HG03469 (cell line): ENCODE measurements at regions not wholly inside any gene's neighbourhood (a gene's known extent, or its start where the extent isn't known, plus 50 kb on each side); places are given as distances from the start of the nearest gene placed in this dataset.

Experiments used
- ATAC-seq: cut with Tn5 transposase; IDR thresholded peaks from one replicate; pipeline ENCODE4 v1.9.1; 2021; ENCODE audit warnings: mild to moderate bottlenecking, moderate library complexity, moderate number of reproducible peaks; ENCODE audit not compliant: unreplicated experiment

DNA sequence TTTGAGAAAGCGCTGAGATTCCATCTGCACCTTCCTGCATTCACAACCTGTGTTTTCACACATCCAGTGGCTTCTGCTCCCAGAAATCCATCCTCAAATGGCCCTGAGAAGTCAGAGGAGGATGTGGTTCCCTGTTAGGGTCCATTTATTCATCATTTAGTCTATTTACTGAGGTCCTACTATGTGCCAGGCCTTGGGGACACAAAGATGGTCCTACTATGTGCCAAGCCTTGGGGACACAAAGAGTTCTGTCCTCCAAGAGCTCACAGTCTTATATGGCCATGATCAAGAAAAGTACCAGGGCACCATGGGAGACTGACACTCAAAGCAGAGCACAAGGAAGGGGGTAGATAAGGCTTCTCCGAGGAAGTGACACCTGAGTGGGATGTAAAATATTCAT lies 147.1 kb upstream of the ATP1B1 start:
- ATAC-seq = no peak

DNA sequence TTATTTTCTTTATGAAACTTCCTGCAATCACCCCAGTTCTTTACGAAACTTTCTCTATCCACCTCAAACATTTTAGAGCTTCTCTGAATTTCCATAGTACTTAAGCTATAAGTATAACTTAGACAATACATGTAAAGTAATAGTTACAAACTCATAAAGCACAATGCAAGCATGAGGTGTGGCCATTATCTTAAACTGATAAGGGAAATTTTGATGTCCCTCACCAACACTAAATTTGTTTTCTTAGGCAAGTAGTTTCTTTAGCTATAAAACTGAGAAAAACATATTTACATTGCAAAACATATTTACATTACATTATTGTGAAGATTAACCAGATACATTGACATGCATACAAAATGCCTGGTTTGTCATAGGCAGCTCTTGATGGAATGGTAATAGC lies 146.4 kb upstream of the ATP1B1 start:
- no peak for ATAC-seq

DNA sequence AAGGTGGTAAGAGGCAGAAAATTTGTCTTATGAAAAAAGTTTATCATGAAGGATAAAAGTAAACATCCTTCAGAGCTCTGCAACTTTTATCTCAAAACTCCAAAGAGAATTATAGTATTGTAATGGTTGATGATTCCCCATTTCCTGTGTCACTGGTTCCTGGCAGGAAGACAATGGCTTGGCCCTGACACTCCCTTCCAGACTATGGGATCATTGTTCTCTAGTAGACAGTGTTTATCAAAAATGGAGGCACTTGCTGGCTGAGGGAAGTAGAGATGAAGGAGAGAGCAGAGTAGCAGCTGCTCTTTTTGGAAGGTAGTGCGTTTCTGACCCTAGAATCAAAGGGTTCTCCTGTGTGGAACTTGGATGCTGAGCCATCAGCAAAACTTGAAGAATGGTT lies 145.9 kb upstream of the ATP1B1 start:
- no peak for ATAC-seq

DNA sequence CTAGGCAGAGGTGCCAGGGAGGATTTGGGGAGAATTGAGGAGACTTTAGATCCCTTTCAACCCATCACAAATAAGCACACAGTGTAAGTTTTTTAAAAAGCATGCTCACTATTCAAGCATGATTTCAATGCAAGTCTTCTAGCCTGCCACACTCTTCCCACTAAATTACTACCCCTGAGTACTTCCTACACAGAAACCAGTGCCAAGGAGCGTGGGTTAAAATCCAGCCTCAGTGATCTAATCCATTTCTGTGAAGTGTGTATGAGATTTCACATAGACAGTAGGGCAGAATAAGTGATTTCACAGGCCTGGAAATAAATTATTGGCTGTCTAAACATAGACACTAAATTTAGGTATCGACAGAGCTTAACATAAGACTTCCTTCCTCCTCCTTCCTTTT lies 142.9 kb upstream of the ATP1B1 start:
- ATAC-seq = no peak

DNA sequence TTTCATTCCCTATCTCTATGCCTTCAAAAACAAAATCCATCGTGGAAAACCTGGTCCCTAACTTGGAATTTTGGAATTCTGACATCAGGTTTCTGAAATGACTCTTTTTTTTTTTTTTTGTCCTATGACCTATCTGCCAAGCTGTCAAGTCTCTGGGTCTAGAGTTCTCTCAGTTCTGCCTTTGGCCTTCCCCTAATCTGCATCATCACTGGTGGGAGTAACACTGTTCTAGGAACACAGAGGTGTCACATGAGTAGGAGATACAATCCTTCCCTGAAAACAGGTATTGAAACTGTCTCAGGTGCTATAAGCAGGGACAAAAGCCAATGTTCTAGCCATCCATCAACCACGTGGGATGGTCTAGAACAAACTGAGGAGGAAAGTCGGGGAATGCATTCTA lies 142.0 kb upstream of the ATP1B1 start:
- ATAC-seq = no peak

DNA sequence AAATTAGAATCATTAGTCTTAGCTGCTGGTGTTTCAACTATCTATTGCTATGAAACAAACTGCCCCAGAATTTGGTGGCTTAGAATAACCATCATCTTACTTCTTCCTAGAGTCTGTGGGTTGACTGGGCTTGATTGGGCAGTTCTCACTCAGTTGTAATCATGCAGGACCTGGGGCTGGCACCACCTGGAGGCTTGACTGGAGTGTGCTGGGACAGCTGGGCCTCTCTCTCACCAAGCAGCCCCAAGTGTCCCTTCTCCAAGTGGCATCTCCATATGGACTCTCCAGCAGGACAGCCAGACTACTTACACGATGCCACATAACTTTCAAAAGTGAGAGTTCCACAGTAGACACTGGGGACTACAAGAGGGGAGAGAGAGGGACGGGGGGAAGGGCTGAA lies 140.3 kb upstream of the ATP1B1 start:
- ATAC-seq = no peak

DNA sequence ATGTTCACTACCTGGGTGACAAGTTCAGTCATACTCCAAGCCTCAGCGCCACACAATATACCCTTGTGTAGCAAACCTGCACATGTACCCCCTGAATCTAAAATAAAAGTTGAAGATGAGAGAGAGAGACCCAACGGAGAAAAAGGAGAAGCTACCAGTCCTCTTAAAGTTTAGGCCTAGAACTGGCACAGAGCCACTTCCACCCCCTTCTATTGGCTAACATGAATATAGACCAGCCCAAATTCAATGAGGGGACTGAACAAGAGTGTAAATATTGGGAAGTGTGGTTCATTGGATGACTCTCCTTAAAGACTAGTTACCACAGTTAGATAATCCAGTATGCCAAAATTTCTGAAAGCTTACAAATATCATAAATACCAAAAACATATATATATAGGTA lies 139.9 kb upstream of the ATP1B1 start:
- no peak for ATAC-seq

DNA sequence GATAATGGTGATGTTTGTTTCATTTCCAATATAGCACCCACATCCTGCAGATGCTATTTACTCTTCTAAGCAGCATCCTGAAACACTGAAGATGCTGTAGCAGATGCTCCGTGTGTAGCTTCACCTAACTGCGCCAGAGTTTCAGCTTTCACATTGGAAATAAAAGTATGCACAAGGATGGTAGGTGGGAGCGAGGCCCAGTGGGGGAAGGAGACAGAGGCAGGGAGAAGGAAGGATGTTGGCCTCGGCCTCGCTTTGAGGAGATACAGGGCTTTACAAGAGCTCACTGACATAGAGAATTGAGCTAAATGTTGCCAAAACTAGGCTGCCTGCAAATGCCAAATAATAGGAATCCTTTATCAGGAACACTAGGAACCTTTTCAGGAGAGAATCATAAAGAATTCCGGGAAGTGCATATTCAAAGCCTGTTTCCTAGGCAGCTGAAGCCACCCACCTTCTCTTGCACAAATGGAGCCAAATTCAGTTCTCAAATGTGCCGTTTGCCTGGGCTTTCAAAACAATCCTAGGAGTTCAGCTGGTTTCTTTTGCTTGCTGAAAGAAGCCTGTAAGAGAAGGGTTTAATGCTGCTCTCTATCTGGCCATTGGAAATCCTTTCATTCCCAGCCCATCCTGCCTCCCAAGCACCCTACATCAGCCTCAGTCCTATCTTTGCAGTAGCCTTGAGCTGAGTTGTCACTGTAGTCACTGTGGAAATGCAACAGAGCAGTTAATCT lies 135.4 kb upstream of the ATP1B1 start:
- no peak for ATAC-seq

DNA sequence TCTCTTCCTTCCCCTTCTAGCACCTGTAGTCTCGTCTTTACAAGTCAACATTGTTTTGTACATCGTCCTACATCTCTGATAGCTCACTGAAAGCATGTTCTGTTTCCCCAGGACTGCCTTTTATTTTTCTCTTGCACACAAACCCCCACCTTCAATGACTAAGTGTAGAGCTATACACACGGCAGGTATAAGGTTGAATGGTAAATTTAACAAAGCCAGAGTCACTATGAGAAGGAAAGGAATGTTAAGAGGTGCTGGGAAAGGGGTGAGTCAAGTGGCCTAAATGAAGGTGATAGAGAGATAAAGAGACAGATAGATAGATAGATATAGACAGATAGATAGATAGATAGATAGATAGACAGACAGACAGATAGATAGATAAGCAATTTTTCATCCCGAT lies 134.3 kb upstream of the ATP1B1 start:
- ATAC-seq = no peak

DNA sequence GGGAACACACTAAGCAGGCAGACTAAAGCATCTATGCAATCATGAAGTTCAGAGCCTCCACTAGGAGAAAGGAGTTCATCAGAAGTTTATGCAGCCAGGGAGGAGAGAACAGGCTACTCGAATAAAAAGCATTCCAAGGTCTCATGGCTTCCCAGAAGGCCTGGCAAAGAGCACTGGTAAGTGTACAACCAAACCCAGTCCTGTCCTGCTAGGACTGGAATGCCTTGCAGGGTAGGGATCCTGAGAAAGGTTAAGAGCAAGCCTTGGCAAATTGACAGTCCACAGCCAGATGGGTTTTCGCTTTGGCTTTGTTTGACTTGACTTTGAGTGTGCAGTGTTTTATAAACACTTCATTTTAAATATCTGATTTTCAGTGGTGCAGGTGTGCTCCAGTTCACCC lies 133.6 kb upstream of the ATP1B1 start:
- ATAC-seq = no peak

DNA sequence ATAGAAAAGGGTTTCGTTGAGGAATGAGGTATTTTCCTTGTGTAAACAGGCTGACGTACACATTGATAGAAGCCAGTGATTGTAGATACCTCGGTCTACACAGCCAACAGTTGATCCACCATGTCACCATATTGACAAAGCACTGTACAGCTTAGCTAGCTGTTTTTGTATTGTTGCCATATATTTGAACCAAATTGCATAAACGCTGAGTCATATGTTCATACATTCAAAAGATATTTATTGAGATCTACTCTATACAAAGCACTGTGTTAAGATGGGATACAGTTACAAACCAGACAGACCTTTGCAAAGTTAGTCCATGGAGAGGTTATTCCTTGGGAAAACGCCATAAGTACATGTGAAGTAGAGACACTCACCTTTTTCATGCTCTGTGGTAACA lies 132.4 kb upstream of the ATP1B1 start:
- ATAC-seq = no peak

DNA sequence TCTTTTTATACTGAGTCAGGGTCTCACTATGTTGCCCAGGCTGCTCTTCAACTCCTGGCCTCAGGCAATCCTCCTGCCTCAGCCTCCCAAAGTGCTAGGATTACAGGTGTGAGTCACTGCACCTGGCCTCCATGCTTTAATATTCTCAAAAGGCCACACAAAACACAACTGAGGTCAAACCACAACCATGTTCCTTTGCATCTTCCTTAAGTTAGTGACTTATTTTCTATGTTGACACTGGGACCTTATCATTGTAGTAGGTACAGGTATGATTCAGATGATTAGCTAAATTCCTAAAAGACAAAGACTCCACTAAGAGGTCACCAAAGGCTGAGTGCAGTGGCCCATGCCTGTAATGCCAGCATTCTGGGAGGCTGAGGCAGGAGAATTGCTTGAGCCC lies 131.9 kb upstream of the ATP1B1 start:
- no peak for ATAC-seq

DNA sequence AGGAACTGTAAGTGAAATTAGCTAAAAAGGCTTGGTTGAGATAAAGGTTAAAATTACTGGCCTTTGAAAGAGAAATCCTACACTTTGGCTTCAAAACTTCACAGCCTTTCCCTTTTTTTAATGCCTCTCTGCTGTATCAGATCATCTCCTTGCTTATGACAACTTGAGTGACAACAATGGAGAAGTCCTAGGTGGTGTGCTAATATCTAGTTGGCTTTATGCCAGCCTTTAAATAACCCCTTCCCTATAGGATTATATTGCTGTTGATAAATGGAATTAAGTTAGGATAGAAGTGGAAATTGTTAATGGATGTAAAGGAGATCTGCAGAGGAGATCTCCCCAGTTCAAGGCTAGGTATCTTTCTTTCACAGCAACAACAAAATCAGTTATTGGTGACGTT lies 130.2 kb upstream of the ATP1B1 start:
- ATAC-seq = no peak

DNA sequence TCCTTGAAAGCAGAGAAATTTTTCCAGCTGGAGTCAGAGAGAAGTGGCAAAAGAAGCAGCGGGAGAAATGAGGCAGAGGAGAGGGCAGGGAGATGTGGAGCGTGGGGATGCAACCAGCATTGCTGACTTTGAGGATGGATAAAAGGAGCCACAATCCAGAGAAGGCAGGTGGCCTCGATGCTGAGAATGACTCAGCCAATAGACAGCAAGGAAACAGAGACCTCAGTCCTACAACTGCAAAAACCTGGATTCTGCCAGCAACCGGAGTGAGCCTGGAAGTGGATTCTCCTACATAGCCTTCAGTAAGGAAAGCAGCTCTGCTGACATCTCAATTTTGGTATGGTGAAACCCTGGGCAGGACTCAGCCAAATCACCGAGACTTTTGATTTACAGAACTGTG lies 128.9 kb upstream of the ATP1B1 start:
- no peak for ATAC-seq

DNA sequence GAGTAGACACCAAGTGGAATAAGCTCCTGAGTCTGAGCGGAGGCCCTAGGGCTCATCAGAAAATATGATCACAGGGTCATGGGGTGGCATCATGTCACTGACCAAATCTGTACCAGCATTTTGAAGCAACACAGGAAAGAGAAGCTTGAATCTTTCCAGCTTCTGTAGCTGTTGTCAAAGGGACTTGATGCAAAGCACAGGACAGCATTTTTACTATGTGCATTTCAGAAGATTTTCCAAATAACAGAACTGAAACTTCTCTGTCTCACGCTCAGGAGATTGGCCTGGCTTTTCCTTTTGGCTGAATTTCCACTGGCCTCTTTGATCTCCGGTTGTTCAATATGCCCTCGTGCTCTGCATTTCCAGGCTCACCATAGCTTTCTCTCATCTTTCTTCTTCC lies 127.2 kb upstream of the ATP1B1 start:
- ATAC-seq = no peak

DNA sequence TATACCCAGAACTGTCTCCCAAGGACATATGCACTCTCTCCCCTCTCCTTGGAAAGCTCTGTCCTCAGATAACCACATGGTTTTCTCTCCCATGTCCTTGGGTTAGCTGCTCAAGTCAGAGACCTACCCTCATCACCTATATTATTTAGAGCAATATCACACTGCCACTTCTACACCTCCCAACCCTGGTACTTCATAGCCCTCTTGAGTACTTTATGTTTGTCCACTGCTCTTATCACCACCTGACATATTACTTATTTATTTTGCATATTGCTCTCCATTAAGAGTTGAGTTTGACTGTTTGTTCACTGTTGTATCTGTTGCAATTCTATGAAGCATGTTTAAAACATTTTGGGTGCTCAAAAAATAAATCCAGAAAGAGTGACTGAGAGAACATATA lies 126.3 kb upstream of the ATP1B1 start:
- ATAC-seq = no peak

DNA sequence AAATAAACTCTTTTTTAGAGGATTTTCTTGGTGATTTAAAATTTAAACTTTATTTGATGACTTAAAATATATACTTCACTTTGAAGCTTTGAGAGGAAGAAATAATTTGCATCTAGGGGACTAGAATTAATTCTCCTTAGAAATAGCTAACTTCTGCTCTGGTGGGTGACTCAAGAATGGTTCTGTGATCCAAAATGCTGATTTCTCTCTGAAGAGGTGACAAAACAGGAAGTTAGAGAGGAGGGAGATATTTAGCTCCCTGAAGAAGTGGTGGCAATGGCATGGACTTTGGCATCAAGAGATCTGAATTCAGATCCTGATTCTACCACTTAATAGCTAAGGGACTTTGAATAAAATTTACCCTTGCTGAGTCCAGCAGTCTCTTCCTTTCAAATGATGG lies 125.8 kb upstream of the ATP1B1 start:
- no peak for ATAC-seq

DNA sequence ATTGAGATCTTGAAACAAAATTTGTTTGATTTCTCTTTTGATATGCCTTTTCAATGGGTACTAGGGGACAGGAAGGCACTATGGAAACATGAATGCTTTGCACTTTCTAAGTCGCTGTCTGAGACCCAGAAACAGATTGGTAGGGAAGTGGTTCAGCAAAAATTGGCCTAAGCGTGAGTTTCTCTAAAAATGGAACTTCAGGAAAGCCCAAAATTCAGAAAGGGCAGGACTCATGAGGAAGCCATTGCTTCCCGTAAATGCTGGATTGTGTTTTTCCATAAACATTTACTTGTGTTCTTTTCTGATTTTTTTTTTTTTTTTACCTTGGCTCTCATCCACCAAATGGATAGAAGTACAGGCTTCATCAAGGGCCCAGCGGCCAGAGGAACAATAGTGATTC lies 123.7 kb upstream of the ATP1B1 start:
- ATAC-seq = no peak

DNA sequence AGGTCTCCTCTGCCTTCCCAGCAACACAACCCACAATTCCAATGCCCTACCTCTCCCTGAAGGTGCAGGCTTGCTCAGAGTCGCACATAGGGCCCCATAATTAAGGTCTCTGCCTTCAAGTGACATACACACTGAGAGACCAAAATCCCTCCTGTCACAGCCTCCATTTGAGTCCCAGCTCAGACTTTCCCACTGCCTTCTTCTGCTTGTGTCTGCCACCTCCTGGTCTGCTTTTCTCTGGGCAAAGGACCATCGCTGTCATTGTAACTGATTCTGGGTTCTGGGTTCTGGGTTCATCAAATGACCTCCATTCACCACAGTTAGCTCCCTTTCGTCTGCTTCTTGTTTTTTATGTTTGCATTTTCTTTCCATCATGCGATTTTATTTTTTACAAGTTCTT lies 119.2 kb upstream of the ATP1B1 start:
- ATAC-seq = no peak

DNA sequence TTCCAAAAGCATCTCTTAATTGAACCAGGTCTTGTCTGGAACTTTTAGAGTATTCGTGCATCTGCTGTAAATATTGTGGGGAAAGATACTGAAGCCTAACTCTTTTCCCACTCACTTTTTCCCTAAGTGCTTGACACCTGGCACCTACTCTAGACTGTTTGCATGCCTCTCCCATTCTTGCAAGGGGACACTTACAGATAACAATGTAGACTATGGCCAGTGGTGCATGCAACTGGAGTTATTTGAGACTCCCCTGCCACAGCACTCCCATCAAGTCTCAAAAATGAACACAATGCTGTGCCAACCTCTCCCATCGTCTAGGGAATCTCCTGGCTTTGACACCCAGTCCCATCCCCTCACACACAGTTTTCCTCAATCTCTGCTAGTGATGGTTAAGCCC lies 118.6 kb upstream of the ATP1B1 start:
- no peak for ATAC-seq

DNA sequence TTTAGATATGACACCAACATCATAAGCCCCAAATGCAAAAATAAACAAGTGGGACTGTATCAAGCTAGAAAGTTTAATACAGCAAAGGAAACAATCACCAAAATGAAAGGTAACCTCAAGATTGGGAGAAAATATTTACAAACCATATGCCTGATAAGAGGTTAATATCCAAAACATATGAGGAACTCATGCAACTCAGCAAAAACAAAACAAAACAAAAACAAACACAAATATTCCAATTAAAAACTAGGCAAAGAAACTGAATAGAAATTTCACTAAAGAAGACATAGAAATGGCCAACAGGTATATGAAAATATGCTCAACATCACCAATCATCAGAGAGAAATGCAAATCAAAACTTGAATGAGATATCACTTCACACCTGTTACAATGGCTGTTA lies 116.5 kb upstream of the ATP1B1 start:
- ATAC-seq = no peak

DNA sequence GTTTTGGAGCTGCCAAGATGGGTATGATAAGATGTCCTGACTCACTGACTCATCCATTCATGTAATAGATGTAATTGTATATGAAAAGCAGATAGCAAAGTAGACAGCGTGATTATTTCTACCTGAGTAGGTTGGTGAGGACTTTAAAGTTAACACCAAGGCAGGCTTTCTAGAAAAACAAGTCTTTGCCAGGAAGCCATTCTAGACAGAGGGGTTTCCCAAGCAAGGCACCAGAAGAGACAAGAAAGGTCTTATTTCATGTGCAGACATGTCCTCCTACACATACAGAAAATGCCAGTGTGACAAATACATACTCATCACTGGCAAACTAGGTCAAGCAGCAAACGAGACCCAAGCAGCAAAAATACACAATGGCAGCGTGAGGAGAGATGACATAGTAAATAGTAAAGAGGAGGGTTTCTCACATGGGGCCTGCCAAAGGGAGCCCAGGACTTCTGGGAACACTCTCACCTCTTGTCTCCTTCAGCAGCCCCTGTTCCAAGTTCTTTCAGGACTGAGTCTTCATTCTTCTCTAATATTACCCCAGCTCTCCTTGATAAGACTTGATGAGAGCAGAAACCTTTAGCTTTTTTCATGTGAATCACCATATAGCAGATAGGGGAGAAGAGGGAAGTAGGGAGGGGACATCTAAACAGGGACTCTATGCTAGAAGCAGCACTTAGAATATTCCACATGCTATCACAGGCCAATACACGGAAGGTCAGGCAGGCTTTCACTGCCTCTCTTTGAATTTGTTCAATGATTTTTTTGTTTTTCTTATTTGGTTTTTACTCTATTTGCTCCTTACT lies 114.6 kb upstream of the ATP1B1 start:
- no peak for ATAC-seq

DNA sequence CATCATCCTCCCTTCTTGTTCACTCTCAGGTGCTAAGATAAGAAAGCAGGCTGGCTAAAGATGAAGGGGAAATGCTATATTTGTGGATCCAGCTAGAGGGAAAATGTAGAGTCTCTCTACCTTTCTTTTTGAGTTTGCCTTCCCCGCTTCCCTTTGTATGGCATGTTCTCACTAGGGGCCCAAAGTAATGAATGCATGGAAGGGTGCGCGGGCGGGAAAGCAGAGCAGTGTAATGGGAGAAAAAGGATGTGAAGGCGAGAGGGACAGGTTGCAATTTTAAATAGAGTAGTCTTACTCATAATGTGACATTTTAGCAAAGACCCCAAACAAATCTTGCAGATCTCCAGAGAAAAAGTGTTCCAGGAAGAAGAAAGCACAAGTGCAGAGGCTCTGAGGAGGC lies 105.1 kb upstream of the ATP1B1 start:
- ATAC-seq = no peak
